ENCODE measurements at regions not wholly inside any gene's neighbourhood (a gene's known extent, or its start where the extent isn't known, plus 50 kb on each side); places are given as distances from the start of the nearest gene placed in this dataset.
"Not testable (repeated sequence)": the region's sequence is repeated elsewhere in the genome, so short reads cannot be mapped to it uniquely, and the experiment has no call there.

DNA sequence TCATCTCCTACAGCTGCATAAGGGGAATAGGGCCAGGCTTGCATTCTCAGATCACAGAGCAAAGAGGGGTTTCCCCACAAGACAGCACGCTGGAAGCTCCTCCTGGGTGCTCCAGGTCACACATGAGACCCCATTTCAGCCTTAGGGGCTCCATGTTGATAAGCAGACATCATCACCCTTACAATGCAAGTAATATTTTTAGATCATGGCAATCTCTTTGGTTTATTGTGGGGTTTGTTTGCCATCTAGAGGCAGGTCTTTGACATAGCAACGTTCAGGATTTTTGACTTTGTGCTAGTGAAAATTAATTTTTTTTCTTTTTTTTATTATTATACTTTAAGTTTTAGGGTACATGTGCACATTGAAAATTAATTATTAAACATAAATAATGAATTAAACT lies 539.8 kb downstream of the RPIA start:
- DNase-seq, result not testable (repeated sequence)

DNA sequence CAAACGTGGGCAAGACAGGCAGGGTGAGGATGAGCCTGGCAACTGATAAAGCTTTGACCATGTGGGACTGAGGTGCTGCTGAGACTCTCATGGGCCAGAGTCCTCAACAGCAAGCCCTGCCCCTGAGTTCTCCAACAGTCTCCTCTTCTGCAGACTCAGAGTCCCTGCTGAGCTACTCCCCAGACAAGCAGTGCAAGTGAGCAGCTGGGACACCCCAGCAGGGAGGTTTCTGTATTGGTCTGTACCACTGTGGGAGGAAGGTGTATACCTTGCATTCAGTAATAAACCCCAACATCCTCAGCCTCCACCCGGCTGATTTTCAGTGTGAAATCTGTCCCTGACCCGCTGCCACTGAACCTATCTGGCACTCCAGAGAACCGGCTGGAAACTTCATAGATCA lies 542.5 kb downstream of the RPIA start:
- DNase-seq, result not testable (repeated sequence)

DNA sequence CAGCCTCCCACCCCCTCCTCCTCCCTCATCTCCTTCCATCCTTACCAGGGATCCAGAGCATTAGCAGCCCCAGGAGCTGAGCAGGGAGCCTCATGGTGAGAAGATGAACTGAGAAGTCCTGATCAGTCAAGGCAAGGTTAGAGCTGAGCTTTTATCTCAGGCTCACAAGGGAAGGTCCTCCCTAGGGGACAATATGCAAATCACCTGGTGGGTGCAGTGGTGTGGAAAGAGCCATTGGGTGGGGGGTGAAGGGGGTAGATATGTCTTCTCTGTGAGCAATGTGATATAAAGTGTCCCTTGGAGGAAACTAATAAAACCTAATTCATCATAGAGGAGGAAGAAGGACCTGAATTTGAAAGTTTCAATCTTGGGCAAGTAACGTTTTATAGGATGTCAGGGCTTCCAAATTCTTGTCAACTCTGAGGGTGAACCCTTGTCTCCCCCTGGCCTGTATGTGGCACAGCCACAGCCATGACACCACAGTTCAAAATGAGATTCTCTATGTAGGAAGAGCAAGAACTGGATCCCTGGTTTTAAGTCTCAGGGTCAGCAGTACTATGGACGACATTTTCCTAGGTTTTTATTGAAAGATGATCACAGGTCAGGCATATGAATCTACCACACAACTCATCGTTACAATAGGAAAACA lies 543.5 kb downstream of the RPIA start:
- not testable (repeated sequence) for DNase-seq

DNA sequence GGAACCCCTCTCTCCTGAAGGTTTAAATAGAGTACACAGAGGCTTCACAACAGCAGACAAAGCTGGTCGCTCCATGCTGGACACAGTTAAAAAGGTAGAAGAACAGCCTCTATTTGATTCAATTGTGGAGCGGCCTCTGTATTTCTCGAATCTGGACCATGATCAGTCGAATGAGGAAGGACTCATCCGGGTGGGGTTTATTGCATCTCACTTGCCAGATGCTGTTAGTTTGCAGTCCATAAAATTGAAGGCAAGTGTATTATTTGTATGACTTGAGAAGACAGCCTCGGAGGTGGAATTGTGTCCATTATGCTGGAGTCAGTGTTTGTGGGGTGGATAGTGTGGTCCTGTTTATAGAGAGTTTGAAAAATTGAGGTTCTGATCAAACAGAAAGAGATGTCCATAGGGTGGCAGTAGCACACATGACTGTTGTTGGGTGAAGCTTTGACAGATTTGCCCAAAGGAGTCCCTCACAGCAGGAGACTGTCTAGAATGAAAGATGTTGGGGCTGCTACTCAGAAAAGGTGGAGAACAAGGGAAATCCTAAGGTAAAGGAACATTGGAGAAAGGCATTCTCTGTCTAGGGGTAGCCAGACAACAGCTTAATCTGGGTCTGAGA lies 545.5 kb downstream of the RPIA start:
- not testable (repeated sequence) for DNase-seq

DNA sequence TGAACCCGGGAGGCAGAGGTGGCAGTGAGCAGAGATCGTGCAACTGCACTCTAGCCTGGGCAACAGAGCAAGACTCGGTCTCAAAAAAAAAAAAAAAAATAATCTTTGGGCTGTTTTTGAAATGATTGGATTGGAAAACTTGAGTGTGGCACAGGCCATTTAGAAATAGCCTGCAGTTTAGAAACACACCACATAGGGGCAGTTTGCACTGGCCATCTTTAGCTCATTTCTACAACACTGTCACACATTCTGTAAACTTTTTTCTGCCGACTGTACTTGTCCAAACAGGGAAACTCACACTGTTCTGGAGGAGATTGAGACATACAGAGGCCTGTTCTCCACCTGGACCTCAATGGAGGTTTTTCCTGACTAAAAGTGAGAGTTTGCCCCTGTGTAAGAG lies 546.3 kb downstream of the RPIA start:
- not testable (repeated sequence) for DNase-seq

DNA sequence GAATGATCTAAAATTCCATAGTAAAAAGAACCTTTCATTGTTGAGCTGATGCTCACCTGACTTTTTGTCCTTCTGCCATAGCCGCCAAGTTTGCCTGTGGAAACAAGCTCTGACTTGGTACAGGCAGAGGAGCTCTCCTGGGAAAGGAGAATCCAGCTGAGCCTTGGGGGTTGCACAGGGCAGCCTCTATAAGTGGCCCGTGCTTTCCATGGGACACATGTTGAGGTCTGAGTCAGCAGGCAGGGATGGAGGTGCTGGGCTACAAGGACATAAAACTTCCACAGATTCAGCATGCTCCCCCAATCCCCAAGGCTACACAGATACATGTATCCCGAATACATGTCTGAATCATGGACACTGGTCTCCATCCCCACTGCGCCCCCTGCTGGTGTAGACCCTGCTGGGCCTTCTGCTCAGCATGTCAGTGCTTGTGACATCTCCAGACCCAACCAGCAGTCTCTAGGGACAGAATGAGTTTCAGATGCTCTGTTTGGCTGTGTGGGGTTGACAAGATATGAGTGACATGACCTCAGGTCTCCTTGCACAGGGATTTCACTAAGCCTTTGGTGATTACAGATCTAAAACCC lies 551.7 kb downstream of the RPIA start:
- not testable (repeated sequence) for DNase-seq

DNA sequence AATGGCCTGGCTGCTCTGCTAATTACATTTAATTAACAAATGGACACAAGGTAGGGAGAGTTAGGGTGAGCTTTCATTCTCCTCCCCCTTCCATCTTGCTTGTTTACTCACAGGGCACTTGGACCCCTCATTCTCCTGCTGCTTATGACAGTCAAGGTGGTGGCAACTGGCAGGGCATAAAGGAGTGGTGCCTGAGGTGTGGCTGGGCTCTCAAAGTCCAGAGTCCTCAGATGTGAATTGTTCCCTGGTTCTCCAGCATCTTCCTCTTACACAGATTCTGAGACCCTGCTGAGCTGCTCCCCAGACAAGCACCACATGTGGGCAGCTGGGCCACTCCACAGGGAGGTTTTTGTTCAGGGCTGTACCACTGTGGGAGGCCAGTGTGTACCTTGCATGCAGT lies 552.9 kb downstream of the RPIA start:
- not testable (repeated sequence) for DNase-seq

DNA sequence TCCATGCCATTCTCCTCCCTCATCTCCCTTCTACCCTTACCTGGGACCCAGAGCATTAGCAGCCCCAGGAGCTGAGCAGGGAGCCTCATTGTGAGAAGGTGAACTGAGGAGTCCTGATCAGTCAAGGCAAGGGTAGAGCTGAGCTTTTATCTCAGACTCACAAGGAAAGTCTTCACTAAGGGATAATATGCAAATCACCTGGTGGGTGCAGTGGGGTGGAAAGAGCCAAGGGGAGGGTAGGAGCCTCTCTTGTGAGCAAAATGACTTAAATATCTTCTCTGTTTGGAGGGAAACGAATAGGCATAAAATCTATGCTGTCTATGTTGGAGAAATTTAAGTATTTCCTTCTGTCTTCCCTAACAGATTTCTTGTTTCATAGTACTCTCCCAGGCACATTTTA lies 554.0 kb downstream of the RPIA start:
- DNase-seq, result not testable (repeated sequence)

DNA sequence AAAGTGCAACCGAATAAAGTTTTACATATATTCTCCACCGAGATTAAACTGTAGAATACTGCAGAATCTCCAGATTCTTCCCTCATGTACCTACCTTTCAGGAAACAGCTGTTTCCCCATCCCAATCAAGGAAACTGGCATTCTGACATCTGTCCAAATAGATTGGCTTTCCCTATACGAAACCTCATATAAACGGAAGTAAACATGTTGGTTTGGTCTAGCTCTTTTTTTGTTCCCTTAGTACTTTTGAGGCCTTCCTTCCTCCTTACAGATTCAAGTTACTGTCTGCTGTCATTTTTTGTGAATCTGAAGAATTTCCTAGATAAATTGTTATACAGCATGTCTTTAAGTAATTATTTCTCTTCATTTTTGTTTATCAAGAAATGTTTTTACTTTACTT lies 554.6 kb downstream of the RPIA start:
- not testable (repeated sequence) for DNase-seq

DNA sequence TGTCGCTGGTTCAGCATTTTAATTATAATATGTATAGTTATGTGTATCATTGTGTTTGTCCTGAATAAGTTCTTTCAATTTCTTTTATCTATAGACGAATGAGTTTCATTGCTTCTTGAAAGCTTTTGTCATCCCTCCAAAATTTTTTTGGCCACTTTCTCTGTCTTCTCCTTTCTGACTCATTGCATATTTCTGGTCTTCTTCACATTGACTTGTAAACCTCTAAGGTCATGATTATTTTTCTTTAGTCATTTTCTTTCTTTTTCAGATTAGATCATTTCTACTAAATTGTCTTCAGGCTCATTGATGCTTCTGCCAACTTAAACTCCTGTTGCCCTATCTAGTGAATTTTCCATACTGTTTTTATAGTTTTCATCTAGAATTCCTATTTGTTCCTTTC lies 555.1 kb downstream of the RPIA start:
- not testable (repeated sequence) for DNase-seq

DNA sequence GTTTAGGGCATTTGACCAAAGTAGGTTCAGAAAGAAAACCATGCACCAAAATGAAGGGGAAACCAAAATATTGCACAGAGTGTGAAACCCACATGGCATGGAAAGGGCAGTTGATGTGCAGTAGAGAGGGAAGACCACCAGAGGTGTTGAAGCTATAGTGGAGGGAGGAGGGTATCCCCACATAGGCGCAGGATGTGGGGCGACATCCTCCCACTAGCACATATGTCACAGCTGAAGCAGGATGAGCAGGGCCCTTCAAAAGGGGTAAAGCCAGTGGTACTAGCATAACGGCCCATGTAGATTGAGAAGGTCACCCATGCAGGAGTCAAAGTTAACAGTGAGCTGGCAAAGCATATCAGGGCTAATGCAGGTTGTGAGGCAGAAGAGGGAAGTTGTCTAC lies 563.5 kb downstream of the RPIA start:
- not testable (repeated sequence) for DNase-seq

DNA sequence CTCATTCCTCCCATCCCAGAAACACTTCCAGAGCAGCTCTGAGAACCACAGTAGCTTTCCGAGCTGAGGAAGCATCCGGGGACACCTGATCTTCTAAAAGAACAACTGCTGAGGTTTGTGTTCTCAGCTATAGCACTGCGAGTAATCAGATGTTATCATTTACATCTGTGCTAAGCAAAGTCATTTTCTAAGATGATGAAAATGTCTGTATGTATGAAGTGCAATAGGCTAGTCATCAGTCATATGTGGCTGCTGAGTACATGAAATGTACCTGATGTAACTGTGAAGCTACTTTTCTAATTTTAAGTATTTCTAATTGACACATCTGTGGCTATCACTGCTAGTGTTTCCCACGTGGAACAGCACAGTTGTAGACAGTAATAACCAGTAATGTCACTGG lies 582.0 kb downstream of the RPIA start:
- DNase-seq, result not testable (repeated sequence)

DNA sequence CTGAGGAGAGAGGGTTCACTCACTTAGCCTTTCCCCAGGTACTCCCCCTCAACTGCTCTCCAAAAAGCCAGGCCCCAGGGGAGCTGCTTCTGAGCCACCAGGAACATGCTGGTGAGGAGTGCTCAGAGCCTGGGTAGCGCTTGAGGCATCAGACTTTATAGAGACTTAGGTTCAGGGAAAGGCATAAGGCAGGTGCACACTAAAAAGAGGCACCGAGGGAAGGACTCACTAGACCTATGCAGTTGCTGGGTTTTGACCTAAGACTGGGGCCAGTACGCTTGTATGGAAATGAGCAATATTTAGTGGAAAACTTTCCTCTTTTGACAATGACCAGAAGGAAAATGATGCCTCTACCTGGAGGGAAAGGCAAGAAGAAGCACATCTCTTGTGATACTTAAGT lies 589.1 kb downstream of the RPIA start:
- not testable (repeated sequence) for DNase-seq

DNA sequence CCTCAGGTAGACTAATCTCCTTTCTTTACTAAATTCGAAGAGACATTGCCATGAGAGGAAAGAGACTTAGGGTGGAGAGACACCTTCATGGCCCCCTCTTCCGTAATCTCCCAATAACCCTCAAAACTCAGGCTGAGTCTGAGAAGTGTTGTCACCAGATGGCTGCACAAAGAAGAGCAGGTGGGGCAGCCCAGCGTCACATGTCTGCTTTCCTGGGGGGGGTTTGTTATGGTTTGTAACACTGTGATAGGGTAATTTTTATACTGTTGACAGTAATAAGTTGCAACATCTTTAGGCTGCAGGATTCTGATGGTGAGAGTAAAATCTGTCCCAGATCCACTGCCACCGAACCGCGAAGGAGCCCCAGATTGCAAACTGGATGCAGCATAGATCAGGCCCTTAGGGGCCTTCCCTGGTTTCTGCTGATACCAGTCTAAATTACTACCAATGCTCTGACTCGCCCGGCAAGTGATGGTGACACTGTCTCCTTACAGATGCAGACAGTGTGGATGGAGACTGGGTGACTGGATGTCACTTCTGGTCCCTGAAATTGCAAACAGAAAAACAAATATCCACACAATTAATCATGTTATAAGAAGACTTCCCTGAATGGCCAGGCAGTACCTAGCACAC lies 595.1 kb downstream of the RPIA start:
- not testable (repeated sequence) for DNase-seq

DNA sequence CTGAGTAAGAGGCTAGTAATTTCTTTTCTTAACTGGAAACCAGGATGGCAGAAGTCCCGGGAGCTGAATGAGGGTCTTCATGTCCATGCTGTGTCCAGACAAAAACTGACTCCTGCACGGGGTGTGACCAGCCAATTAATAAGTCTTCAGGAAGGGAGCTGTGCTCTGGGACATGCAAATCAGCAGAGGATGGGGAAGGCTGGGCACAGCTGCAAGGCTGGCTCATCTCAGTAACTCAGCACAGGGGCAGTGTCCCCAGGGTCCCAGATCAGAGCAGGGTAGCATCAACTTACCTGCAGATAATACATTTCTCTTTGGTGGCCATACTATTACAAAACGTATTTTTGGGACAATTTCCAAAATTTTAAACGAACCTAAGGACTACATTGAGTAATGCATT lies 595.6 kb downstream of the RPIA start:
- DNase-seq, result not testable (repeated sequence)

DNA sequence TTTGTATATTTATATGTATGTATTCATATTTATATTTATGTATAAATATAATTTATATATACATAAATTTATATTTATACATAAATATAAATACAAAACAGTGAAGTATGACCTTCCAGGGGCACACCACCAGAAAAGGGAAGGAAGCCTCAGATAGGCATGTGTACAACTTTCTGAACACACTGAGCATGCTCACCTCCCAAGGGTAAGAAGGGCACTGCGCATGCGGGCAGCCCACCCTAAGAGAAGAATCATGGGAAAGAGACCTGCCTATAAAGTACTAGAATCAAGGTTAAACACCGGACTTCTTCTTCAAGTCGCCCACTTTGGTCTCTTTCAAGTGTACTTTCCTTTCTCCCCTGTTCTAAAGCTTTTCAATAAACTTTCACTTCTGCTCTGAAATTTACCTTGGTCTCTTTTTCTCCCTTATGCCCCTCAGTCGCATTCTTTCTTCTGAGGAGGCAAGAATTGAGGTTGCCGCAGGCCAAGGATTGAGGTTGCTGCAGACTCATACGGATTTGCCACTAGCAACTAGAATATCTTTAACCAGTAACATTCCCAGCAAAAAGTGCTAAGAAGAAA lies 600.3 kb downstream of the RPIA start:
- not testable (repeated sequence) for DNase-seq

DNA sequence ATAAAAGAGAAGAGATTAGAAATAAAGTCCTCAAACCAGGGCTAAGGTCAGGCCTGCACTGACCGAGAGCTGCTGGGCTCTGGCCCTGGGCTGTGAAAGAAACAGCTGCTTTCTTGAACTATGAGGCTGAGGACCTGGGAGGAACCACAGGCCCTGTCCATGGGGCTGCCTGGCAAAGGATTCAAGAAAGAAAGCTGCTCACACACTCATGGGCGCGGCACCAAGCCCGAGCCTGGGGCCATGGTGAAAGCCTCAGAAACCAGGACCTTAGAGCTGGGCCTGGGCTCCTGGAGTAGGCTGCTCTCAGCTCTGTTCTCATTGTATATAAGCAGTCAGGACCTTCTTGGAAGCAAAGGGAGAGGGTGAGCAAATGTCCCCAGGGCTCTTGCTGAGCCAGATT lies 601.9 kb downstream of the RPIA start:
- DNase-seq, result not testable (repeated sequence)

DNA sequence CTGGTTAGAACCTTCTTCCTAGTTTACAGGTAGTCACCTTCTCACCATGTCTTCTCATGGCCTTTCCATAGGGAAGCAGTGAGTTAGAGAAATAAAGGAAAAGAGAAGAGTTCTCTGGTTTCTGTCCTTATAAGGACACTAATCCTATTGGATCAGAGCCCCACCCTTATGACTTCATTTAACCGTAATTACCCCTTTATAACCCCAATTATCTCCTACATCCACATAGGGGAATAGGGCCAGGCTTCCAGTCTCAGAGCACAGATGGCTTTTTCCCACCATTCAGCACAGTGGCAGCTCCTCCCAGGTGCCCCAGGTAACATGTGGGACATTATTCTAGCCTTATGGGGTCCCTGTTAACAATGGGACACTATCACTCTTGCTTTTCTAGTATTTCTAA lies 602.9 kb downstream of the RPIA start:
- DNase-seq, result not testable (repeated sequence)

DNA sequence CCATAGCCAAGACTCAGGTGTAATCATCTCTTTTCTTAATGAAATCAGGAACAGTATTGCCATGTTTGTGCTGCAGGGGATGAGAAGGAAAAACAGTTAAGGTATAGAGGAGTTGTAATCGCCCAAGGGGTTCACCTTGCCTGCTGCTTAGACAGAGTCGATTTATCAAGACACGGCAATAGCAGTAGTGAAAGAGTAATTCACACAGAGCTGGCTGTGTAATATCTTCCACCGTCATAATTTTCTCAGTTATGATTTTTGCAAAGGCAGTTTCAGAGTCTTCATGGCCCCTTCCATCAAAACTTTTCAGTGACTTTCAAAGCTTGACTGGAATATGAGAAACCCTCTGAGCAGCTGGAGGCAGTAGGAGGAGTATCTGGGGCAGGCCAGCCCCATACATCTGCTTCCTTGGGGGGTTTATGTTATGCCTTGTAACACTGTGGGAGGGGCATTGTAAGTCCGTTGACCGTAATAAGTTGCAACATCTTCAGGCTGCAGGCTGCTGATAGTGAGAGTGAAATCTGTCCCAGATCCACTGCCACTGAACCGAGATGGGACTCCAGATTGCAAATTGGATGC lies 605.4 kb downstream of the RPIA start:
- DNase-seq, result not testable (repeated sequence)

DNA sequence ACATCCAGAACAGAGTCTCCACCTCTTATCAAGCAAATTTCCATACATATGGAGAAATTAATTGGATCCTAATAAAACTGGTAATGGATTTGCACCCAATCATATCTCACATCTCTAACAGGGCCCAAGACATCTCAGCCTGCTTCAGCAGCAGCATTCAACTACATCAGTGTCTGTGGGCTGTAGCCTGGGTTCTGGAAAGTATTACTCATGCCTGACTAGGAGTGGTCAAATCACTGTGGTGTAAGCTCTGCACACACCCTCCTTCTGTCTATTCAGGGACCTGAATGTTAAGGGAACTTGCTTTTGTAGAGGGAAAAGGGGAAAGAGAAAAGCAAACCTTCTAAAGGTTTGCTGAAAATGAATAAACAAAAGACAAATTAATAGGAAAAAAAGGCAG lies 607.7 kb downstream of the RPIA start:
- not testable (repeated sequence) for DNase-seq

DNA sequence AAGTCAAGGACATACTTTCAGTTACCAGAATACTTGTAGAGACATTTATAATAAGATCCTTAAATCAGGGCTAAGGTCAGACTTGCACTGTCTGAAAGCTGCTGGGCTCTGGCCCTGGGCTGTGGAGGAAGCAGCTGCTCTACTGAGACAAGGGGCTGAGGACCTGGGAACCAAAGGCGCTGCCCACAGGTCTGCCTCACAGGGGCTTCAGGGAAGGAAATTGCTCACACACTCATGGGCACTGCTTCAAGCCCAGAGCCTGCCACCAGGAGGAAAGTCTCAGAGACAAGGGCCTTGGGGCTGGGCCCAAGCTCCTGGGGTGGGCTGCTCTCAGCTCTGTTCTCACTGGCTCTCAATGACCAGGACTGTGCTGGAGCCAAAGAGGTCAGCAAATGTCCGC lies 614.1 kb downstream of the RPIA start:
- not testable (repeated sequence) for DNase-seq

DNA sequence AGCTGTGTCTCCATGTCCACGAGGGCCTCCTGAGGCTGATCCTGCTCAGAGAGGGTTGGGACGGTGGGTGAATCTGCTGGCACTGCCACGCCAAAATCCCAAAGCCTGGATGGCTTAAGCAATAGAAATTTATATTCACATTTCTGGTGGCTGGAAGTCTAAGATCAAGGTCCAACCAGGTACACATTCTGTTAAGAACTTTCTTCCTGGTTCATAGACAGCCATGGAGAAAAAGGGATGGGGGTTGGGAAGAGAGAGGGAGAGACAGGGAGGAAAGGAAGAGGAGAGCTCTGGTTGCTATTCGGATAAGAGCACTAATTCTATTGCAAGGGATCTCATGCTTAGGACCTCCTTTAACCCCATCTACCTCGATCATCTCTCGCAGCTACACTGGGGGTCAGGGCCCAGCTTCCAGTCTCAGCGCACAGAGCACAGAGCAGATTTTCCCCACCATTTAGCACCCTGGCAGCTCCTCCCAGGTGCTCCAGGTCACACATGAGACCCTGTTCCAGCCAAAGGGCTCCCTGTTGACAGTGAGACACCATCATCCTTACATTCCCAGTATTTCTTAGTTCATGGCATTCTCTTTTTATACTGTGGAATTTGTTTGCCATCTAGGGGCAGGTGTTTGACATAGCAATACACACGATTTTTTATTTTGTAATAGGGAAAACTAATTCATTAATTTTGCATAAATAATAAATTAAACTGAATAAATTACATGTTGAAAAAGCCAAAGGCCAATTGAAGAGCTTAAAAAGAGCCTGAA lies 615.6 kb downstream of the RPIA start:
- DNase-seq, result not testable (repeated sequence)

All from hindlimb muscle (tissue), 1 donor.